Panc1 (cell line): ENCODE measurements at regions not wholly inside any gene's neighbourhood (a gene's known extent, or its start where the extent isn't known, plus 50 kb on each side); places are given as distances from the start of the nearest gene placed in this dataset.

ENCODE experiments used
- ATAC-seq: fragments of 200-7000 bp; cut with Tn5 transposase; 2 replicates; pipeline ENCODE4 v1.9.1; 2020; ENCODE audit warnings: mild to moderate bottlenecking, moderate library complexity
- BruUV-seq: library from RNA; stranded (reverse); fragments of 400-500 nt; replicated peaks from 2 replicates; lab custom pipeline; 2021; lab: Mats Ljungman, UMichigan
- CTCF ChIA-PET: fragments of 300-600 bp; sonication (Branson Sonifier 250); formaldehyde crosslinking; loops from one replicate; lab custom pipeline; 2022; ENCODE audit warnings: antibody characterized with exemption; lab: Charles Lee
- POLR2A ChIA-PET: fragments of 300-600 bp; sonication (Branson Sonifier 250); formaldehyde crosslinking; loops from one replicate; lab custom pipeline; 2022; ENCODE audit warnings: antibody characterized with exemption; lab: Charles Lee
- DNase-seq: peaks from one replicate; pipeline ENCODE4 v3.0.0-alpha.2; 2010; ENCODE audit warnings: low read depth, low spot score
- H3K27ac ChIP-seq: 2 replicates; pipeline ENCODE4 v1.5.1; 2011; ENCODE audit warnings: mild to moderate bottlenecking, low read length, inconsistent platforms
- H3K27me3 ChIP-seq: fragments of 200-500 bp; sonication (Bioruptor generic); 2 replicates; pipeline ENCODE4 v1.6.0; 2014; ENCODE audit warnings: low read length, inconsistent platforms; ENCODE audit not compliant: control insufficient read depth, insufficient read depth
- H3K36me3 ChIP-seq: fragments of 200-500 bp; sonication (Bioruptor generic); 2 replicates; pipeline ENCODE4 v1.5.1; 2014; ENCODE audit warnings: inconsistent platforms, mild to moderate bottlenecking, low read length, moderate library complexity; ENCODE audit not compliant: control insufficient read depth, insufficient read depth
- H3K4me1 ChIP-seq: 2 replicates; pipeline ENCODE4 v1.5.1; 2011; ENCODE audit warnings: inconsistent platforms, mild to moderate bottlenecking, low read length, moderate library complexity; ENCODE audit not compliant: control insufficient read depth, insufficient read depth
- H3K4me3 ChIP-seq, 2 experiments: 2 replicates each; pipeline ENCODE4 v1.5.1; 2011 to 2012; ENCODE audit warnings: low read depth in 2 of 2, low read length in 2 of 2, mild to moderate bottlenecking in 2 of 2, inconsistent platforms in 1 of 2, moderate library complexity in 1 of 2
- H3K9me3 ChIP-seq: fragments of 200-500 bp; sonication (Bioruptor generic); 2 replicates; pipeline ENCODE4 v1.5.1; 2014; ENCODE audit warnings: low read depth, mild to moderate bottlenecking, inconsistent platforms, low read length, moderate library complexity; ENCODE audit not compliant: control insufficient read depth, insufficient read depth
- POLR2AphosphoS5 ChIP-seq: IDR thresholded peaks from 2 replicates; pipeline ENCODE4 v1.6.1; 2012; ENCODE audit warnings: mild to moderate bottlenecking, low read depth, low read length, moderate library complexity
- SIN3A ChIP-seq: IDR thresholded peaks from 2 replicates; pipeline ENCODE4 v1.6.1; 2012; ENCODE audit warnings: low read depth, mild to moderate bottlenecking, low read length, moderate library complexity, borderline replicate concordance; ENCODE audit not compliant: insufficient read depth
- TCF7L2 ChIP-seq: IDR thresholded peaks from 2 replicates; pipeline ENCODE4 v1.6.1; 2011; ENCODE audit warnings: mild to moderate bottlenecking, low read depth, low read length, inconsistent platforms
- in situ Hi-C: cut with HindIII; loops from 2 replicates; pipeline ENCODE4 v1.10.0; 2016; ENCODE audit warnings: low sequenced_read_pairs, low pct_unique_long_range_greater_than_20kb
- intact Hi-C: fragments of 100-400 bp; cut with micrococcal nuclease; formaldehyde crosslinking; loops from one replicate; pipeline ENCODE4 v1.10.0; 2022; ENCODE audit not compliant: unreplicated experiment
- TF ChIP-seq, protein P1 (sequence below), 2 experiments: IDR thresholded peaks; 2 replicates each; pipeline ENCODE4 v1.6.1; 2011 to 2012; ENCODE audit warnings: low read depth in 2 of 2, control low read depth in 1 of 2, low read length in 1 of 2, mild to moderate bottlenecking in 1 of 2, moderate library complexity in 1 of 2; ENCODE audit not compliant: insufficient read depth in 1 of 2
- TF ChIP-seq, protein P2 (sequence below): fragments of 450-650 bp; IDR thresholded peaks from 2 replicates; pipeline ENCODE4 v1.5.1; 2017; ENCODE audit warnings: mild to moderate bottlenecking

DNA sequence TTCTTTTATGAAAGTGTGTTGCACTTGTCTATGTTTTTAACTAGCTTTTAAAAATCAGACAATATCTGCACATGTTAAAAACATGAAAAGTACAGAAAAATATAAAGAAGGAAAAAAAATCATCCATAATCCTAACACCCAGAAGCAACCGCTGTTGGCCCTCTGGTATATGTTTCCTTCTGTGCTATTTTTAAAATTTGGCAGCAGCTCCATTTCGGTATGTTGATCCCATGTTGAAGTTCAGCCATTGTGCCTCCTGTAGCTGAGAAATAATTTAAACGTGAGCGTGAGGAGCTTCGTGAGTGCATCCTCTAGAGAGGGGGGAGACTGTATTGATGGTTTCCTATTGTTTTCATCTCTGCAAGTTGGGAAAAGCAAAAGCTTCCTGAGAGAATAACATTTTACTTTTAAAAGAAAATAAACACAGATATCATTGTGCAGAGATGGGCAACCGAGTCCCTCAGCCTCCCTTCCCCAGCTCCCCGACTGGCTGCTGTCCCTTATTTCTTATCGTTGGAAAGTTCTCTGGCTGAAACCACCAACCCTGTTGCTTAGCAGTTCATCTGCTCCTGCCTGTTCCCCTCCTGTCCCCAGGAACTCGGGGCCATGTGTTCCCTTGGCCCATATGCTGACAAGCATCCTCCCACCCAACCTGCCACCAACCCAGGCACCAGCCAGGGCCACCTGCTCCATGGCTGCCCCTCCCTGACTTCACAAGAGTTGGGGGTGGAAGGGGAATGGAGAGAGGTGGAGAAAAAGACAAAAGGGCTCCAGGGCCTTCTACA is 499.1 kb upstream of the PODXL start:
- in situ Hi-C loops, result no loop called here
- ATAC-seq, result no peak
- no peak for DNase-seq
- CTCF ChIA-PET, result interaction anchor here (0.7 kb wide), 1 partner anchor 189 kb away, joined by 3 read pairs; no protein-coding TSS in a partner anchor
- no peak for TF ChIP-seq SIN3A
- TF ChIP-seq POLR2AphosphoS5, result no peak
- TF ChIP-seq, protein P1, sequence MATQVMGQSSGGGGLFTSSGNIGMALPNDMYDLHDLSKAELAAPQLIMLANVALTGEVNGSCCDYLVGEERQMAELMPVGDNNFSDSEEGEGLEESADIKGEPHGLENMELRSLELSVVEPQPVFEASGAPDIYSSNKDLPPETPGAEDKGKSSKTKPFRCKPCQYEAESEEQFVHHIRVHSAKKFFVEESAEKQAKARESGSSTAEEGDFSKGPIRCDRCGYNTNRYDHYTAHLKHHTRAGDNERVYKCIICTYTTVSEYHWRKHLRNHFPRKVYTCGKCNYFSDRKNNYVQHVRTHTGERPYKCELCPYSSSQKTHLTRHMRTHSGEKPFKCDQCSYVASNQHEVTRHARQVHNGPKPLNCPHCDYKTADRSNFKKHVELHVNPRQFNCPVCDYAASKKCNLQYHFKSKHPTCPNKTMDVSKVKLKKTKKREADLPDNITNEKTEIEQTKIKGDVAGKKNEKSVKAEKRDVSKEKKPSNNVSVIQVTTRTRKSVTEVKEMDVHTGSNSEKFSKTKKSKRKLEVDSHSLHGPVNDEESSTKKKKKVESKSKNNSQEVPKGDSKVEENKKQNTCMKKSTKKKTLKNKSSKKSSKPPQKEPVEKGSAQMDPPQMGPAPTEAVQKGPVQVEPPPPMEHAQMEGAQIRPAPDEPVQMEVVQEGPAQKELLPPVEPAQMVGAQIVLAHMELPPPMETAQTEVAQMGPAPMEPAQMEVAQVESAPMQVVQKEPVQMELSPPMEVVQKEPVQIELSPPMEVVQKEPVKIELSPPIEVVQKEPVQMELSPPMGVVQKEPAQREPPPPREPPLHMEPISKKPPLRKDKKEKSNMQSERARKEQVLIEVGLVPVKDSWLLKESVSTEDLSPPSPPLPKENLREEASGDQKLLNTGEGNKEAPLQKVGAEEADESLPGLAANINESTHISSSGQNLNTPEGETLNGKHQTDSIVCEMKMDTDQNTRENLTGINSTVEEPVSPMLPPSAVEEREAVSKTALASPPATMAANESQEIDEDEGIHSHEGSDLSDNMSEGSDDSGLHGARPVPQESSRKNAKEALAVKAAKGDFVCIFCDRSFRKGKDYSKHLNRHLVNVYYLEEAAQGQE (IDR thresholded peaks at IDR 0.05; ENCODE audit: insufficient read depth in 1 of 2, low read depth in 2 of 2, low read length in 1 of 2), result no peak
- TF ChIP-seq, protein P2, sequence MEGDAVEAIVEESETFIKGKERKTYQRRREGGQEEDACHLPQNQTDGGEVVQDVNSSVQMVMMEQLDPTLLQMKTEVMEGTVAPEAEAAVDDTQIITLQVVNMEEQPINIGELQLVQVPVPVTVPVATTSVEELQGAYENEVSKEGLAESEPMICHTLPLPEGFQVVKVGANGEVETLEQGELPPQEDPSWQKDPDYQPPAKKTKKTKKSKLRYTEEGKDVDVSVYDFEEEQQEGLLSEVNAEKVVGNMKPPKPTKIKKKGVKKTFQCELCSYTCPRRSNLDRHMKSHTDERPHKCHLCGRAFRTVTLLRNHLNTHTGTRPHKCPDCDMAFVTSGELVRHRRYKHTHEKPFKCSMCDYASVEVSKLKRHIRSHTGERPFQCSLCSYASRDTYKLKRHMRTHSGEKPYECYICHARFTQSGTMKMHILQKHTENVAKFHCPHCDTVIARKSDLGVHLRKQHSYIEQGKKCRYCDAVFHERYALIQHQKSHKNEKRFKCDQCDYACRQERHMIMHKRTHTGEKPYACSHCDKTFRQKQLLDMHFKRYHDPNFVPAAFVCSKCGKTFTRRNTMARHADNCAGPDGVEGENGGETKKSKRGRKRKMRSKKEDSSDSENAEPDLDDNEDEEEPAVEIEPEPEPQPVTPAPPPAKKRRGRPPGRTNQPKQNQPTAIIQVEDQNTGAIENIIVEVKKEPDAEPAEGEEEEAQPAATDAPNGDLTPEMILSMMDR, result no peak
- no peak for TF ChIP-seq TCF7L2
- BruUV-seq, result no TSS peak
- H3K9me3 ChIP-seq, result no peaks in the 10 kb centered on the region
- no peak overlapping the region for H3K27ac ChIP-seq
- no peak overlapping the region for H3K4me3 ChIP-seq
- H3K4me1 ChIP-seq, result no peaks in the 10 kb centered on the region
- H3K27me3 ChIP-seq, result peaks cover 4% of the 10 kb centered on the region; the same call in 1 of the 2 replicates
- POLR2A ChIA-PET, result no interaction called here
- H3K36me3 ChIP-seq, result no peaks in the 10 kb centered on the region
- intact Hi-C loops, result no loop called here

DNA sequence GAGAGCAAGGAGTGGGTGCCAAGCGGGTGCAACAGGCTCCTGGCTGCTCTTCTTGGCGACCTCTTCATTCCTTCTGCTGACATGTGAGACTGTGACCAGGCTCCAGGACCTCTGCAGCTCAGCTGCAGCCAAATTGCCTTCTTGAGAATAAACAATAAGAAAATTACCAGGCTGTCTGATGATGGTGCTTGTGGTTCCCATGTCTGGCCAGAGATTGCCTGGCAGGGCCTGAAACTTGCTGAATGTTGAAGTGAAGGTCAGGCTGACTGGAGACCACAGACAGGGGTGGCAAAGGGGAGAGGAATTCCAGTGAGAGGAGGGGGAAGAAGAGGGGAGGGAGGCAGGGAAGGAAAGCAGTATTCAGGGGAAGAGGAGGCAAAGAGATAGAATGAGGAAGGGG is 497.4 kb upstream of the PODXL start:
- intact Hi-C loops, result no loop called here
- H3K27ac ChIP-seq, result no peak overlapping the region
- no peak for ATAC-seq
- POLR2A ChIA-PET, result no interaction called here
- BruUV-seq, result no TSS peak
- peaks cover 4% of the 10 kb centered on the region; the same call in 1 of the 2 replicates for H3K27me3 ChIP-seq
- H3K36me3 ChIP-seq, result no peaks in the 10 kb centered on the region
- no peaks in the 10 kb centered on the region for H3K9me3 ChIP-seq
- no peaks in the 10 kb centered on the region for H3K4me1 ChIP-seq
- no peak overlapping the region for H3K4me3 ChIP-seq
- in situ Hi-C loops, result no loop called here
- DNase-seq, result no peak
- TF ChIP-seq, protein P1 (IDR thresholded peaks at IDR 0.05; ENCODE audit: insufficient read depth in 1 of 2, low read depth in 2 of 2, low read length in 1 of 2), result no peak
- TF ChIP-seq, protein P2, result no peak
- TF ChIP-seq SIN3A, result no peak
- TF ChIP-seq POLR2AphosphoS5, result no peak
- CTCF ChIA-PET, result no interaction called here
